ENCODE measurements at regions not wholly inside any gene's neighbourhood (a gene's known extent, or its start where the extent isn't known, plus 50 kb on each side); places are given as distances from the start of the nearest gene placed in this dataset.
"Not testable (repeated sequence)": the region's sequence is repeated elsewhere in the genome, so short reads cannot be mapped to it uniquely, and the experiment has no call there.

GRCh38 chr14:105919458-105920150, 393.2 kb downstream of the TMEM121 start:
- TF ChIP-seq YY1 (IDR thresholded peaks at IDR 0.05) (no peak), ATF3 (IDR thresholded peaks at IDR 0.05) (no peak), ZBTB33 (IDR thresholded peaks at IDR 0.05) (no peak), JUND (IDR thresholded peaks at IDR 0.05) (no peak), HNF4G (IDR thresholded peaks at IDR 0.05) (no peak), FOXA1 (IDR thresholded peaks at IDR 0.05) (no peak), SP1 (IDR thresholded peaks at IDR 0.05) (no peak), TAF1 (conservative IDR thresholded peaks at IDR 0.05) (no peak), MAX (IDR thresholded peaks at IDR 0.05) (no peak), FOXA2 (IDR thresholded peaks at IDR 0.05) (no peak), REST (IDR thresholded peaks at IDR 0.05) (no peak), EGR1 (IDR thresholded peaks at IDR 0.05; ENCODE audit: low read depth in 2 of 2) (no peak)
- Histone ChIP-seq H3K4me1 (ENCODE audit: control insufficient read depth in 4 of 4, insufficient read depth in 4 of 4, low read length in 3 of 4) (no peaks in the 10 kb centered on the region), H3K36me3 (ENCODE audit: control insufficient read depth in 4 of 4, insufficient read depth in 3 of 4, low read depth in 1 of 4, low read length in 3 of 4) (no peaks in the 10 kb centered on the region), H3K4me3 (ENCODE audit: low read depth in 1 of 3, low read length in 3 of 3) (no peak overlapping the region), H3K9ac (ENCODE audit: low read depth in 1 of 2, low read length in 2 of 2) (no peak overlapping the region), H3K27ac (ENCODE audit: low read depth in 1 of 2, low read length in 2 of 2) (no peak overlapping the region), H3K9me3 (ENCODE audit: control insufficient read depth in 4 of 4, low read length in 3 of 4) (no peaks in the 10 kb centered on the region), H3K27me3 (ENCODE audit: control insufficient read depth in 4 of 4, insufficient read depth in 4 of 4, low read length in 3 of 4) (no peaks in the 10 kb centered on the region)
- WGBS = 86% methylated on average over 21 of the region's 21 CpGs
- DNase-seq (ENCODE audit: low spot score) = no peak

- not testable (repeated sequence) for H3K4me3 ChIP-seq (ENCODE audit: low read depth in 1 of 3, low read length in 3 of 3)
Observed at GRCh38 chr14:105920151-105920700, 393.8 kb downstream of the TMEM121 start.

GRCh38 chr14:105920803-105921755, 394.7 kb downstream of the TMEM121 start:
- H3K4me1 ChIP-seq (ENCODE audit: control insufficient read depth in 4 of 4, insufficient read depth in 4 of 4, low read length in 3 of 4); H3K36me3 ChIP-seq (ENCODE audit: control insufficient read depth in 4 of 4, insufficient read depth in 3 of 4, low read depth in 1 of 4, low read length in 3 of 4); H3K27me3 ChIP-seq (ENCODE audit: control insufficient read depth in 4 of 4, insufficient read depth in 4 of 4, low read length in 3 of 4); H3K27ac ChIP-seq (ENCODE audit: low read depth in 1 of 2, low read length in 2 of 2); H3K9me3 ChIP-seq (ENCODE audit: control insufficient read depth in 4 of 4, low read length in 3 of 4); H3K4me3 ChIP-seq (ENCODE audit: low read depth in 1 of 3, low read length in 3 of 3); DNase-seq (ENCODE audit: low spot score); H3K9ac ChIP-seq (ENCODE audit: low read depth in 1 of 2, low read length in 2 of 2): not testable (repeated sequence)
- WGBS = 89% methylated on average over 24 of the region's 24 CpGs

More at GRCh38 chr14:105920151-105920700, 393.8 kb downstream of the TMEM121 start:
- DNase-seq (ENCODE audit: low spot score); H3K9me3 ChIP-seq (ENCODE audit: control insufficient read depth in 4 of 4, low read length in 3 of 4); H3K4me1 ChIP-seq (ENCODE audit: control insufficient read depth in 4 of 4, insufficient read depth in 4 of 4, low read length in 3 of 4); H3K36me3 ChIP-seq (ENCODE audit: control insufficient read depth in 4 of 4, insufficient read depth in 3 of 4, low read depth in 1 of 4, low read length in 3 of 4); H3K9ac ChIP-seq (ENCODE audit: low read depth in 1 of 2, low read length in 2 of 2); H3K27me3 ChIP-seq (ENCODE audit: control insufficient read depth in 4 of 4, insufficient read depth in 4 of 4, low read length in 3 of 4); H3K27ac ChIP-seq (ENCODE audit: low read depth in 1 of 2, low read length in 2 of 2): not testable (repeated sequence)
- WGBS = 66% methylated on average over 11 of the region's 11 CpGs

- H3K9ac ChIP-seq (ENCODE audit: low read depth in 1 of 2, low read length in 2 of 2); H3K27ac ChIP-seq (ENCODE audit: low read depth in 1 of 2, low read length in 2 of 2); H3K9me3 ChIP-seq (ENCODE audit: control insufficient read depth in 4 of 4, low read length in 3 of 4); H3K36me3 ChIP-seq (ENCODE audit: control insufficient read depth in 4 of 4, insufficient read depth in 3 of 4, low read depth in 1 of 4, low read length in 3 of 4); H3K4me1 ChIP-seq (ENCODE audit: control insufficient read depth in 4 of 4, insufficient read depth in 4 of 4, low read length in 3 of 4); H3K27me3 ChIP-seq (ENCODE audit: control insufficient read depth in 4 of 4, insufficient read depth in 4 of 4, low read length in 3 of 4); DNase-seq (ENCODE audit: low spot score); H3K4me3 ChIP-seq (ENCODE audit: low read depth in 1 of 3, low read length in 3 of 3): not testable (repeated sequence)
- 71% methylated on average over 4 of the region's 4 CpGs for WGBS
Observed at GRCh38 chr14:105921781-105922180, 395.4 kb downstream of the TMEM121 start.
